Jurkat, Clone E6-1 (cell line): ENCODE measurements at regions not wholly inside any gene's neighbourhood (a gene's known extent, or its start where the extent isn't known, plus 50 kb on each side); places are given as distances from the start of the nearest gene placed in this dataset.

Experiments
- DNase-seq: peaks from one replicate; pipeline ENCODE4 v3.0.0-alpha.2; 2011; ENCODE audit warnings: low read depth, low spot score
- H3K4me3 ChIP-seq: 2 replicates; pipeline ENCODE4 v1.5.1; 2011; ENCODE audit warnings: mild to moderate bottlenecking, low read length, control low read depth, moderate library complexity

DNA sequence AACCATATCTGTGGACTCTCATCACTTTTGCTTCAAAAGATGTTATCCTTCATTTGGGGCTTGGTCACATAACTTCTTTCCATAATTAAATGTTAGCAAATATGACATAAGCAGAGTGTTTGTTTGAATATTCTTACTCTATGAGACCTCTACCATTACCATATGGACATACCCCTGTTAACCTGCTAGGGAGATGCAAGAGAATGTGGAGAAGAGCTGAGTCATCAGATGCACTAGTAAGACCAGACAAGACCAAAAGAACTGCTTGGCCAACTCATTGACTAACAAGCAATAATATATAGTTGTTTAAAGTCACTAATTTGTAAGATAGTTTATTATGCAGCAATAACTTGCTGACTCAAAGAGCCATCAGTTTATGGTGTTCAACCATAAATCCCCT, 652.9 kb downstream of the SMARCA1 start:
- no peak for DNase-seq

DNA sequence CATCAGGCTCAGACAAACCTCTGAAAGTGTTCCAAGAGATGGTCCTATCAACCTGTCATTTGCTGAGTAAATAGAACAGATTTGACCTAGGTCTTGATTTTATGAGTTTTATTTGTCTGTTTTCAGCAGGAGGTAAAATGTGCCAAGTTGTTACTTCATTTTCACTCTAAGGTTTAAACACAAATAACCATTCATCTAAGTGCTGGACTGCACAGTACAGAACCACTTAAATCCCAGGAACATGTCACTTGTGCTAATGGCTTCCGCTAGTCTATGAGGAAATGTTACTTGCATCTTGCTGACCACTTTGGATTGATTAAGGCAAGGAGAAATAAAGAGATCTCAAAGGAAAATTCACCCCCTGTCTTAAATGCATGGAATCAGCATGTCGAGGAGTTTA, 660.7 kb downstream of the SMARCA1 start:
- no peak overlapping the region for H3K4me3 ChIP-seq
- no peak for DNase-seq

More for the DNA sequence above, 652.9 kb downstream of the SMARCA1 start:
- H3K4me3 ChIP-seq: no peak overlapping the region

DNA sequence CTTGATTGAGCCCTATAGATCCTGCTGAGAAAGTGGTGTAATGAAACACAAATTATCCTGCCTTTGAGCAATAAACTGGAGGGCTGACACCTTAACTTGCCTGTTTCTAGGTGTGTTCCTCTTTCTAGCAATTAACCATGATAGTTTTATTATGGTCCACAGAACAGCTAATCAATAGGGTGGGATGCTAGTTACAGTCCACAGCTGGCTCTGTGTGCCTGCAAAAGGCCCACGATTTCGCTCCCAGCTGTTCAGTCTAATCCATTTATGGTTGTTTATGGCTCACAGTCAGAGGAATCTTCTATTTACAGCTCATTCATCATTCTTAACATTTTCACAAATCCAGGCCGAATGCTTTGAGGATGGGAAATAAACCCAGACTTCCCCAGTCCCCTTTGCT, 674.9 kb downstream of the SMARCA1 start:
- no peak overlapping the region for H3K4me3 ChIP-seq
- no peak for DNase-seq

DNA sequence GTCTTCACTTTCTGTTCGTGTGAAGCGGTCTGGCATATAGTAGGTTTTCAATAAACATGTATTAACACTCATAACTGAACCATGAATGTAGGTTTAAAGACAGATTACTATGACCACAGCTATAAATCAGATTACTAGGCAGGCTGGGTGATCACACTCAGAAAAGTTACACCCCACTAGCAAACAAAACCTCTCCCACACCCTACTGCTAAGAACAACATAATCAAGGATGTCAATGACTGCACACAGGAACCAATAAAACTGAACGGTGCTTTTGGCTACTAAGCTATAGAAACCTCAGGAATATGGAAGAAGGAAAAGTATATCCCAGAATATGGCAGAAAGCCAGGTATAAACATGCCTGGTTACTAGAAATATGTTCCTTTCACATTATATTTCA, 676.9 kb downstream of the SMARCA1 start:
- no peak overlapping the region for H3K4me3 ChIP-seq
- no peak for DNase-seq

DNA sequence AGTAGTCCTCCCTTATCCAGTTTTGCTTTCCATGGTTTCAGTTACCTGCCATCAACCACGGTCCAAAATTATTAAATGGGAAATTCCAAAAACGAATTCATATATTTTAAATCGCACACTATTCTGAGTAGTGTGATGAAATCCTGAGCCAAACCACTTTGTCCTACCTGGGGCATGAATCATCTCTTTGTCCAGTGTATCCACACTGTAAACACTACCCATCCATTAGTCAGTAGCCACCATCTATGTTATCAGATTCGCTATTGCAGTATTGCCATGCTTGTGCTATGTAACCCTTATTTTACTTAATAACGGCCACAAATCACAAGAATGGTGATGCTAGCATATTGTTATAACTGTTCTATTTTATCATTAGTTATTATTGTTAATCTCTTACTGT, 704.6 kb downstream of the SMARCA1 start:
- no peak for DNase-seq
- no peak overlapping the region for H3K4me3 ChIP-seq

DNA sequence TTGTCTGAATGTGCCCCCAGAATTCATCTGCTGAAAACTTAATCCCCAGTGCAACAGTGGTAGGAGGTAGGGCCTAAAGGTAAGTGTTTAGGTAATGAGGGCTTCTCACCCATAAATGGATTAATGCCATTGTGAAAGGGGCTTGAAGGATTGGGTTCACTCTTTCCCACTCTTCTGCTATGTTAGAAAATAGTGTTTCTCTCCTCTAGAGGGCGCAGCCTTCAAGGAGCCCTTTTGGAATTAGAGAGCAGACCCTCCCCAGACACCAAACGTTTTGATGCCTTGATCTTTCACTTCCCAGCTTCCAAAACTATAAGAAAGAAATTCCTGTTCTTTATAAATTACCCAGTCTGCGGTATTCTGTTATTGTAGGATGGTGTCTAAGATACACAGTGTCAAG, 706.4 kb downstream of the SMARCA1 start:
- DNase-seq: peak; percentile 0
- H3K4me3 ChIP-seq: no peak overlapping the region

DNA sequence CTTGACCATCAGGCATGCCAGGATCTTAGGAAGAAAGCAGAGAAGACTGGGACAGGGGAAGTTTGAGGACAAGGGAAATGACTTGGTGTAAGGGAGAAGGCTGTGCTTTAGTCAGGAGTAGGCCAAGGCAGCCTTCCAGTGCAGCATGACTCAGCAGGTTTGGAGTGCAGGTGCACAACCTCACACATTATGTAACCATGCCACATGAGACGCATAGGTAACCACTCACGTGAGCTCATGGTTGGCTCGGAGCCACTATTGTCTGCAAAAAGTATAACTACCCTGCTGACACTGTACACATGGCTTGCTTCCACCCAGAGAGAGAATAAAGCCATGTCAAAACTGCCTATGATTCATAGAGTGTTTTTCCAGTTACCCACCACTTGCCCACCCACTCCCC, 715.9 kb downstream of the SMARCA1 start:
- H3K4me3 ChIP-seq: no peak overlapping the region
- no peak for DNase-seq

DNA sequence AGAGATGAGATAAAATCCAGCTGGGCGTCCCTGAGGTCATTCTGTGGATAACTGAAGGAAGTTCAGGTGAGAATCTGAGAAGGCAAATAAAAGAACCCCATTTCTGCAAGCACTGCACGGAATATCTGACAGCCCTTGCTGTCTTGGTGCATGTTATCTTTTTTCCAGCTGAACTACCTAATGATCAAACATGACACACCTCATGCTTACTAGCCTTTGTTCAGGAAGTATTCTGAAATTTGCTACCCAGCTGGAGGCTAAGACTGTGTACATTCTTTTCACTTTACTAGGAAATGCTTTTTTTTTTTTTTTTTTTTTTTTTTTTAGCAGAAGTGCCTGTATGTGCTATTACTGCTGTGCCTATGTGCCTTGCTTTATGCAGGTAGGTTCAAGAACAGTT, 718.1 kb downstream of the SMARCA1 start:
- H3K4me3 ChIP-seq: no peak overlapping the region
- DNase-seq: no peak

DNA sequence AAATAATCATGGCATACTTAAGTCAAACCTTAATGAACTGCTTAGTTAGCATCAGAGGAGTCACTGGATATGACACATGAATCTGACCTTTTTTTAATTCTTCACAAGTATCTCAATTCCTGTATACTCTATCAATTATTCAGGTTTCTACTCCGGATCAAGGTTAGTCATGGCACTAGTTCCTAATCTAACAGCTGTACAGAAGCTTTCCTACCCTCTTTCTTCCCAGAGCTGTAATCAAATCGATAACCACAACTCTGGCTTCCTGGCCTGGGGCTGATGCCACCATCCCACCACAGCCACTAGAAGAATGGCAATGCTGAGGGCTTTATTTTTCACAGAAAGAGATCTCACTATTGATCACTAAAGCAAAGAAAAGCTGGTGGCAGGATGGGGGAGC, 718.5 kb downstream of the SMARCA1 start:
- no peak for DNase-seq
- H3K4me3 ChIP-seq: no peak overlapping the region

DNA sequence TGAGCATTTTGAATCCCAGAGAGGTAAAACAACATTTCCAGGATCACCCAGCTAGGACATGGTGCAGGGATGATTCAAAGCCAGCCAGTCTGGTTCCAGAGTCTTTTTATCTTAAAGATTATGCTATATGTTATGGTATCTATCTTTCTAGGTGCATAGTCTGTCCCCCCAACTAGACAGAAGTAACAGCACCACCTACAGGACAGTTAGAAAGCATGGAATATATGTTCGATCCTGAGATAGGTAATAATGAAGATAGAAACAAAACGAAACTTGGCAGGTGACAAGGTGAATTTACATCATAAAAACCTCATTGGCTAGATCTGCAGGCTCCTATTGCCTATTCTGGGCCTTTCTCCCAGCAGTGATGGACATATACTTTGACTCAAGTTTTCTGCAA, 723.2 kb downstream of the SMARCA1 start:
- no peak overlapping the region for H3K4me3 ChIP-seq
- no peak for DNase-seq

DNA sequence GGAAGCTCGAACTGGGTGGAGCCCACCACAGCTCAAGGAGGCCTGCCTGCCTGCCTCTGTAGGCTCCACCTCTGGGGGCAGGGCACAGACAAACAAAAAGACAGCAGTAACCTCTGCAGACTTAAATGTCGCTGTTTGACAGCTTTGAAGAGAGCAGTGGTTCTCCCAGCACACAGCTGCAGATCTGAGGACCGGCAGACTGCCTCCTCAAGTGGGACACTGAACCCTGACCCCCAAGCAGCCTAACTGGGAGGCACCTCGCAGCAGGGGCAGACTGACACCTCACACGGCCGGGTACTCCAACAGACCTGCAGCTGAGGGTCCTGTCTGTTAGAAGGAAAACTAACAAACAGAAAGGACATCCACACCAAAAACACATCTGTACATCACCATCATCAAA, 730.9 kb upstream of the ACTRT1 start:
- H3K4me3 ChIP-seq: peak overlapping the region; percentile 23
- DNase-seq: peak; percentile 29

DNA sequence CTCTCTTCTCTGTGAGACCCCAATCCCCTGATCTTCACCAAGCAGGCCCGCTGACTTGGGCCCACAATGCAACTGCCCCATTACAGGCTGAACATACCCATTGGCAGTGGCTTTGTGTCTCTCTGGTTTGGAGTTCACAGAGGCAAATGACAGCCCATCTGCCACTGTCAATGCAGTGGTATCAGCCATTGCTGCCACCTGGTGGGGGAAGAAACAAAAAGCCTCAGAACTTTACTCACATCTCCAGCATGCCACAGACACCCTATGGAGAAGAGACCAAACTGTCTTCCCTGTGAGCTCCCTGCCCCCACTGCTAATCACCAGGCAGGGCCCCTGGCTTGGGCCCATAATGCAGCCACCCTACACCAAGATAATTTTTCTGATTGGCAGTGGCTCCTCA, 729.3 kb upstream of the ACTRT1 start:
- H3K4me3 ChIP-seq: no peak overlapping the region
- DNase-seq: peak; percentile 70

DNA sequence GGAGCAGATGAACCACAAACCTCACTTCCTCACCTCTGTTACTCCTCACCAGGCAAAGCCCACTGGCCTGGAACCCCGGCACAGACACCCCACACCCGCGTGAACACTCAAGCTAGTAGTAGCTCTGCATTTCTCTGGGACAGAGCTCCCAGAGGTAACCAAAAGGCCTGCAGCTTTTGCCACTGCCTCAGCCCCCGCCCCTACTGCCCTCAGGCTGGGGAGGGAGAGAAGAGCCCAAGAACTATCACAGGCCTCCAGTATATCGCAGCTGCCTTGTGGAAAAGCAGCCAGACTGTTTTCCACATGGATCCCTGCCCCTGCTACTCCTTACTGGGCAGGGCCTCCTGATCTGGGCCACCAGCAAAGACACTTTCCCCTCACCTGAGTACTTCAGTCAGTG, 728.7 kb upstream of the ACTRT1 start:
- H3K4me3 ChIP-seq: no peak overlapping the region
- DNase-seq: peak; percentile 3

DNA sequence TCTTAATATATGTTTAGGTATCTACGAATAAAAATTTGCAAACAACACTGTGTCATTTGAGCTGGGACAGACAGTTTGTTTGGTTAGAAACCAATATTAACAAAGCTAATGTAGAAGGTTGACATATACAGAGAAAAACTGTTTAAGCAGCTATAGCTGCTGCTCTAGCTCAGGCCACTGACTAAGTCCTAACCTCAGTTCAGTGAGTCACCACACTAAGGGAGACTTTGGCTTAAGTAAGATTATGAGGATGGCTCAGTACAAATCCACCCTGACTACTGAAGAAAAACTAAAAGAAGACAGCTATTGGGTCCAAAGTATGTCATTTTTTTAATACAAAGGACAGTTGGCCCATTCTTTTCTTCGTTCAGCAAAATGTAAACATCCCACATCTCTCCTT, 717.3 kb upstream of the ACTRT1 start:
- no peak overlapping the region for H3K4me3 ChIP-seq
- DNase-seq: no peak

DNA sequence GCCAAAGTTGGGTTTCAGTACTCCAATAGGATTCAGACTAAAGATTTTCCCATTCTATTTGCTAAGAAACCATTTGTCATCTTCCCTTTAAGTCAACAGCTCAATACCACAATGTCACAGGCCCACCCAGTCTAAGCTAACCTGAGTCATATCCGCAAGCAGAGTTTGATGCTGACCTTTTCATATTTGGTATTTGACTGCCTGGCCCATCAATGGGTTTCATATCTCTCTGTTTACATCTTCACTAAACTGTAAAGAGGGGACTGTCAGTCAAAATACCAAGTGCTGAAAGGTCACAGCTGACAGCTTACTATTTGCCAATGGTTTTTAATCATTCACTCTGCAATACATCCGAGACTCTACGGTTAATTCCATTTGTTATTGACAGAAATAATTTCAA, 707.5 kb upstream of the ACTRT1 start:
- no peak for DNase-seq
- H3K4me3 ChIP-seq: no peak overlapping the region

DNA sequence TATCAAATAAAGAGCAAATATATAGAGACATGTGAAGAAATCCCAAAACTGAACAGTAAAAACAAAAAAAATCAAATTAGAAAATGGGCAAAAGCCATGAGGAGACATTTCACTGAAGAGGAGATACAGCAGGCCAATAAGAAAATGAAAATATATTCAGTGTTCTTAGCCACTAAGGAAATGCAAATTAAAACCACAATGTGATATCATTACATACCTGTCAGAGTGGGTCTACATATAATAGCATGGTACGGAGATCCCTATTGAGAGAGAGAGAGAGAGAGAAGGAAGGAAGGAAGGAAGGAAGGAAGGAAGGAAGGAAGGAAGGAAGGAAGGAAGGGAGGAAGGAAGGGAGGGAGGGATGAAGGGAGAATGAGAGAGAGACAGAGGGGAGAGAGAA, 707.0 kb upstream of the ACTRT1 start:
- H3K4me3 ChIP-seq: no peak overlapping the region
- DNase-seq: no peak

DNA sequence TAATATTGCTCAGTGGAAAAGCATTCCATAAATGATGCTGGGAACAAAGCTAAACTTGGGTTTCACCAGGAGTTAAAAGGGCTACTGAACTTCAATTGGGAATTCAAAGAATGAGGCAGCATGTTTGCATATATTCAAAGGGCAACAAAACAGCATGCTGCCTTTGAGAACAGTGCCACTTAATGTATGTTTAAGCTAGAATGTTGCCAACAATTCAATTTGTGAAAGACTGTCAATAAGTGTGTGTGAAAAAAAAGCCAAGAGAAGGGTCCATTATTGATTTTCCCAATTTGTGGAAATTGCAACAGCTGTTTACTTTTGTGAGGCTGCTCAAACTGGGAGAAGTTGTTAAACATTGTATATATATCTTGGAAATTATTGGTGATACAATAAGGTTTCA, 701.9 kb upstream of the ACTRT1 start:
- H3K4me3 ChIP-seq: no peak overlapping the region
- no peak for DNase-seq

DNA sequence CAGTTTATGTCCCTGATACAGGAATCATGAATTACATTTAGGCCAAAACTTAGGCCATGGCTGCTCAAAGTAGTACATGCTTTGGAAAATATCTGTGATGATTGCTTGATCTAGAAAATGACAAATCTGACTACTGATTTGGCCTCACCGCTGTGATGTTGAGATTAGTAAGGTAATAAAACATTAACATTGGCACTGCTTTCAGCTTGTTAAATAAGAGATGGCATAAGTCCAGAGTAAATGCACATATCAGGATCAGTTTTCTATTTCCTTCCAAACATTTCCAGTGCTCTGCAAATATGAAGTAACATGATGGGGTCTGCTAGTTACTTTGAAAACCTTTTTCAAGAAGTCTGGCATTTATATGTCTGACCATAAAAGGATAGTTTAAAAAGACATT, 687.3 kb upstream of the ACTRT1 start:
- H3K4me3 ChIP-seq: no peak overlapping the region

DNA sequence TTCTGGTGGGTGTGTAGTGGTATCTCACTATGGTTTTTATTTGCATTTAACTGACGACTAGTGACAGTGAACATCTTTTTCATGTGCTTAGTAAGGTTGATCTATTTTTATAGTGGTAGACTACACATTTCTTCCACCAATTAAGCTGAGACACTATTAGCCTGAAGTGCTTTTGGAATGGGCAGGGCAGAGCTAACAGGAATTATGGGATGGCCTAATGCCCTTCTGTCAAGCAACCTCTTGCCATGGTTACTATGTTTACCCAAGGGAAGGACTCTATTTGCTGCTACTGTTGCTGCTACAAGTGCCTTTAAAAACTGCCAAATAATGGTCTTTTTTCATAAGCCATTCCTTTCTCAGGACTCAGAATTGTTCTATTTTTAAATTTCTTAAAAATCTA, 676.7 kb upstream of the ACTRT1 start:
- DNase-seq: no peak

More for the DNA sequence above, 687.3 kb upstream of the ACTRT1 start:
- DNase-seq: no peak

DNA sequence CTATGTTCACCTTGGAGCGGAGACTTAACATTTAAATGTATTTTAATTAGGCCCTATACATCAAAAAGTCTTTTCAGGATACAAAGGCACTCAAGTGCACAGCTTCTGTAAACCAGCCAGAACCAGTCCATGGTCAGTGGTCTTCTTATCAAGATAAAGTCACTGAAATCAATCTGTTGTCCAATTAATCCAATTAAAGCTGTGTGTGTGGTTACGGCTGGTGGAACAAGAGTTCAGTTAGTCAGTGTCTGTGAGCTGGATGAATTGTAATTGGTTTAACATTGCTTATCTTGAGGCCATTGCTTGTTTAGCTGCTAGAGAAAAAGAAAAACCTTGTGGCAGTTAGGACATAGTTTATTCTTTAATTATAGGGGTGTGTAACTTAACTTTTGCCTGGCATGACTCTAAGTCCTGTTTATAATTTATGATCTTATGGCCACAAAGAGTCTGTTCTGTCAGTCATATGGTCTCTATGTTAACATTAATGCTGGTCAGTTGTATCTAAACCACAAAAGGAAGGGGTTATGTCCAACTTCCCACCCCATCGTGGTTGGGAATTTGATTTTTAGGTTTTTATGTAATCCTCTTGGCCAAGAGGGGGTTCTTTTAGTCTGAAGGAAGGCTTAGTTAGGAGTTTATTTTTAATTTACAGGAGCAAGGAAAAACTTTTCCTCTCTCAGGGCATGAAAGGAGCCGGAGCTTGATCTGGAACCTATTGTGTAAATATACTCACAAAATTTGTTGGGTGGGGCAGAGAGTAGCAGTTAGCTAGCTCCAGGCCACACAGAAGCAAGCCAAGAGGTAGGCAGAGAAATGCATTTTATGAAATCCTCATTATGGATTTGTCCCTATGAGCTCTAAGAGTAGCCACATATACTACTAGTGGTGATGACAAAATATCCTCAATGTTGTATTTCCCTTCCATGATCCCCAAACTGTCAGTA, 665.7 kb upstream of the ACTRT1 start:
- DNase-seq: no peak
- no peak overlapping the region for H3K4me3 ChIP-seq

More for the DNA sequence above, 676.7 kb upstream of the ACTRT1 start:
- H3K4me3 ChIP-seq: no peak overlapping the region

DNA sequence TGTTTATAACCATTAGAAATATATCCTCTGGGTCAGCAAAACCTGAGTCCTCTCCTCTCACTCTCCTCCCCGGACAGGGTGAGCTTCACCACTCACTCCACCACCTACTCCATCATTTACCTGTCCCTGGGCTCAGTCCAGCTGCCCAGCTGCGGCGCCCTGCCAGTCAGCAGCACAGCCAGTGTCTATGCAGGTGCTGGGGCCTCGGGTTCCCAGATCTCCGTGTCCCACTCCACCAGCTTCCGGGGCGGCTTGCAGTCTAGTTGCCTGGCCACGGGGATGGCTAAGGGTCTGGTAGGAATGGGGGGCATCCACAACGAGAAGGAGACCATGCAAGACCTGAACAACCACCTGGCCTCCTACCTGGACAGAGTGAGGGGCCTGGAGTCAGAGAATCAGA, 662.2 kb upstream of the ACTRT1 start:
- no peak for DNase-seq
- H3K4me3 ChIP-seq: no peak overlapping the region
